NCI-H128 (cell line): ENCODE measurements at regions not wholly inside any gene's neighbourhood (a gene's known extent, or its start where the extent isn't known, plus 50 kb on each side); places are given as distances from the start of the nearest gene placed in this dataset.
A peak's percentile ranks its signal among the peaks of the same experiment; 100 is the strongest.

Source experiments
- DNase-seq: peaks from one replicate; lab custom pipeline; 2025; ENCODE audit not compliant: unreplicated experiment; lab: John Stamatoyannopoulos, UW

- no peak for DNase-seq
Measured at GRCh38 chr12:77630790-77631445, 199.8 kb upstream of the NAV3 start.

GRCh38 chr12:77630344-77630743 is 200.3 kb upstream of the NAV3 start:
- no peak for DNase-seq

GRCh38 chr12:77629141-77629540 is 201.6 kb upstream of the NAV3 start:
- no peak for DNase-seq

GRCh38 chr12:77625441-77625840 is 205.3 kb upstream of the NAV3 start:
- DNase-seq, result no peak

- no peak for DNase-seq
Measured at GRCh38 chr12:77619425-77619824, 211.3 kb upstream of the NAV3 start.

- DNase-seq, result no peak
Measured at GRCh38 chr12:77617818-77618217, 212.9 kb upstream of the NAV3 start.

GRCh38 chr12:77615332-77615731 is 215.4 kb upstream of the NAV3 start:
- DNase-seq, result no peak

- no peak for DNase-seq
Measured at GRCh38 chr12:77613411-77613810, 217.3 kb upstream of the NAV3 start.

GRCh38 chr12:77610446-77610845 is 220.2 kb upstream of the NAV3 start:
- DNase-seq, result no peak

GRCh38 chr12:77609016-77609415 is 221.7 kb upstream of the NAV3 start:
- DNase-seq, result peak; percentile 42

GRCh38 chr12:77608271-77608824 is 222.3 kb upstream of the NAV3 start:
- DNase-seq, result no peak

GRCh38 chr12:77606348-77606747 is 224.3 kb upstream of the NAV3 start:
- DNase-seq, result no peak

GRCh38 chr12:77603946-77604345 is 226.7 kb upstream of the NAV3 start:
- no peak for DNase-seq

GRCh38 chr12:77601069-77601468 is 229.6 kb upstream of the NAV3 start:
- DNase-seq, result no peak

- DNase-seq, result no peak
Measured at GRCh38 chr12:77600468-77600843, 230.2 kb upstream of the NAV3 start.

- DNase-seq, result no peak
Measured at GRCh38 chr12:77599782-77600467, 230.8 kb upstream of the NAV3 start.

- no peak for DNase-seq
Measured at GRCh38 chr12:77594366-77594765, 236.3 kb upstream of the NAV3 start.

- DNase-seq, result no peak
Measured at GRCh38 chr12:77592836-77593235, 237.9 kb upstream of the NAV3 start.

- DNase-seq, result peak; percentile 57
Measured at GRCh38 chr12:77591959-77592743, 238.5 kb upstream of the NAV3 start.

- no peak for DNase-seq
Measured at GRCh38 chr12:77590306-77590705, 240.4 kb upstream of the NAV3 start.

GRCh38 chr12:77584860-77585259 is 245.8 kb upstream of the NAV3 start:
- DNase-seq, result no peak
